ENCODE measurements at regions not wholly inside any gene's neighbourhood (a gene's known extent, or its start where the extent isn't known, plus 50 kb on each side); places are given as distances from the start of the nearest gene placed in this dataset.

DNA sequence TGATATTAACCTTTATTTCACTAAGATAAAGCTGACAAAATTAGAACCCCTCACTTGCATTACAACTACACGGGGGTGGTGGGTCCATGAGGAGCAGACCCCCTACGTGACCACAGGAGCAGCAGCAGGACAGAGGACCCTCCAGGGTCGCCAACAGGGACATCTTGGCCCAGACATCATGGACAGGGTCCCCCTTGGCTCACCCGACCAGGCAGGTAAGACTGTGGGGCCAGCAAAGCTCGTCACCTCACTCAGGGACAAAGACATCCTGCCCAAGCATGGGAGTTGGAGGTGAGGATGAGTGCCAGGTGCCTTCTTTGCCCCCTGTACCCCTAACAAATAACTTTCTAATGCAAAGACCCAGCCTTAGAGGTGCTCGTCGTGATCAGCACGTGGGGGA, 111.3 kb upstream of the RAB6C start:
- BruUV-seq (replicated peaks) = no TSS peak
- Histone ChIP-seq H3F3A (ENCODE audit: low read length, unreplicated experiment) (no peaks in the 10 kb centered on the region), H3K9me3 (ENCODE audit: low read length) (no peaks in the 10 kb centered on the region), H3K27ac (ENCODE audit: low read length) (no peak overlapping the region), H3K79me2 (ENCODE audit: low read length) (no peaks in the 10 kb centered on the region), H3K9ac (ENCODE audit: low read length) (no peak overlapping the region), H3K36me3 (ENCODE audit: low read depth, low read length) (no peaks in the 10 kb centered on the region), H3K4me3 (ENCODE audit: low read length) (no peak overlapping the region), H3K4me2 (ENCODE audit: low read length) (no peak overlapping the region), H3K4me1 (ENCODE audit: insufficient read depth, low read length) (no peaks in the 10 kb centered on the region), H3K27me3 (ENCODE audit: low read length) (0 out of 2 replicates have a peak, but pooled peaks cover 8% of the 10 kb centered on the region), H2AFZ (ENCODE audit: low read length) (no peak overlapping the region), H4K20me1 (ENCODE audit: low read length) (no peaks in the 10 kb centered on the region), H3K9me2 (replicated peaks; ENCODE audit: low read length) (no peaks in the 10 kb centered on the region)
- CTCF ChIA-PET = no interaction called here
- intact Hi-C loops (cut with micrococcal nuclease) = no loop called here
- TF ChIP-seq EZH2 (IDR thresholded peaks at IDR 0.05; ENCODE audit: low read length, unreplicated experiment) = no peak
- TF ChIP-seq EZH2phosphoT487 (IDR thresholded peaks at IDR 0.05; ENCODE audit: borderline replicate concordance, low read length) = no peak
- TF ChIP-seq, protein P1, sequence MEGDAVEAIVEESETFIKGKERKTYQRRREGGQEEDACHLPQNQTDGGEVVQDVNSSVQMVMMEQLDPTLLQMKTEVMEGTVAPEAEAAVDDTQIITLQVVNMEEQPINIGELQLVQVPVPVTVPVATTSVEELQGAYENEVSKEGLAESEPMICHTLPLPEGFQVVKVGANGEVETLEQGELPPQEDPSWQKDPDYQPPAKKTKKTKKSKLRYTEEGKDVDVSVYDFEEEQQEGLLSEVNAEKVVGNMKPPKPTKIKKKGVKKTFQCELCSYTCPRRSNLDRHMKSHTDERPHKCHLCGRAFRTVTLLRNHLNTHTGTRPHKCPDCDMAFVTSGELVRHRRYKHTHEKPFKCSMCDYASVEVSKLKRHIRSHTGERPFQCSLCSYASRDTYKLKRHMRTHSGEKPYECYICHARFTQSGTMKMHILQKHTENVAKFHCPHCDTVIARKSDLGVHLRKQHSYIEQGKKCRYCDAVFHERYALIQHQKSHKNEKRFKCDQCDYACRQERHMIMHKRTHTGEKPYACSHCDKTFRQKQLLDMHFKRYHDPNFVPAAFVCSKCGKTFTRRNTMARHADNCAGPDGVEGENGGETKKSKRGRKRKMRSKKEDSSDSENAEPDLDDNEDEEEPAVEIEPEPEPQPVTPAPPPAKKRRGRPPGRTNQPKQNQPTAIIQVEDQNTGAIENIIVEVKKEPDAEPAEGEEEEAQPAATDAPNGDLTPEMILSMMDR (conservative IDR thresholded peaks at IDR 0.05; ENCODE audit: low read depth, low read length) = no peak
- no peak for DNase-seq
- no peak for ATAC-seq
- POLR2A ChIA-PET (ENCODE audit: unreplicated experiment) = no interaction called here

DNA sequence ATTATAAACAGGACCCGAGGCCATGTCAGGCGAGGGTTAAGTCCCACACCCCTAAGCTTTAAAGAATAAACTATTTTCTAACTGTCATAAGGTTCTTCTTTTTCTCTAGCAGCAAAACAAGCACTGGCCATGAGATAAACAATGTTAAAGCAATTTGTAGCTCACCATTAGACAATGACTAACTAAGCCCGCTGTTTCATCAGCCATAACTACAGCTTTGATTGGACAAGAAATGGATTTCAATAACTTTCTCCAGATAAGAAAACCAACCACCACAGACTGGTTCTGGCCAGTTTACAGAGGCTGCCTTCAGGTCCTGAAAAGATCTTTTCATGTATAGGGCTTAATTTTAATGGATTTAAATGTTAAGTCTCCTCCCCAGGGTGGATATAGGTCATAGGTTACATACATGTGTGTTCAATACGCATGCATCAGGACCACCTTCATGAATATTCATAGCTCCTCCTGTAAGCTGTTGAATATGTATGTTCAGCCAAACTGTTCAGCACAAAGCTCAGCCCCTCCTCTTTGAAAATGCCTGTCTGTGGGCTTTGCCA, 108.7 kb upstream of the RAB6C start:
- BruUV-seq (replicated peaks) = no TSS peak

DNA sequence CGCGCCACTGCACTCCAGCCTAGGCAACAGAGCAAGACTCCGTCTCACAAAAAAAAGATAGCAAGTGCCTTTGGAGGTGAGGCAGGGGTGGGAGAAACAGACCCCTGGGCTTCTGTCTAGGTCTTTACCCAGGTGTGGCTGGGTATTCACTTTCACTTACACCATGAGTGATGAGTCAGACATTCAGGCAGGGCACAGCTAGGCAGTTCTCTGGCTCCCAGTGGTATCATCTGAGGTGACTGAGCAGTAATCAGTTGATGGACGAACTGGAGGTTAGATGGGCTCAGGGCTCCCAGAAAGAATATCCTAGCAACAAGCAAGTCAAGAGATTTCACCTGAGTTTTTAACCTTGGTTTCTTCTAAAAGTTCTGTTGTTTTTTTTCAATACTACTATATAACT, 107.0 kb upstream of the RAB6C start:
- intact Hi-C loops (cut with micrococcal nuclease) = no loop called here
- ChIA-PET POLR2A (ENCODE audit: unreplicated experiment) (no interaction called here), CTCF (no interaction called here)
- no peaks in the 10 kb centered on the region for H3K4me1 ChIP-seq (ENCODE audit: insufficient read depth, low read length)
- H3K9ac ChIP-seq (ENCODE audit: low read length) = no peak overlapping the region
- TF ChIP-seq, protein P1 (conservative IDR thresholded peaks at IDR 0.05; ENCODE audit: low read depth, low read length) = no peak
- H3K27me3 ChIP-seq (ENCODE audit: low read length) = peaks cover 17% of the 10 kb centered on the region
- H3K36me3 ChIP-seq (ENCODE audit: low read depth, low read length) = no peaks in the 10 kb centered on the region
- no peak overlapping the region for H3K4me3 ChIP-seq (ENCODE audit: low read length)
- no peaks in the 10 kb centered on the region for H3K9me3 ChIP-seq (ENCODE audit: low read length)
- ATAC-seq = no peak
- no peaks in the 10 kb centered on the region for H3F3A ChIP-seq (ENCODE audit: low read length, unreplicated experiment)
- H4K20me1 ChIP-seq (ENCODE audit: low read length) = no peaks in the 10 kb centered on the region
- no peak overlapping the region for H3K4me2 ChIP-seq (ENCODE audit: low read length)
- H3K27ac ChIP-seq (ENCODE audit: low read length) = no peak overlapping the region
- no peak for DNase-seq
- H2AFZ ChIP-seq (ENCODE audit: low read length) = no peak overlapping the region
- BruUV-seq (replicated peaks) = no TSS peak
- H3K9me2 ChIP-seq (replicated peaks; ENCODE audit: low read length) = no peaks in the 10 kb centered on the region
- H3K79me2 ChIP-seq (ENCODE audit: low read length) = no peaks in the 10 kb centered on the region

More for the DNA sequence above, 108.7 kb upstream of the RAB6C start:
- Histone ChIP-seq H3K27me3 (ENCODE audit: low read length) (0 out of 2 replicates have a peak, but pooled peaks cover 8% of the 10 kb centered on the region), H3K79me2 (ENCODE audit: low read length) (no peaks in the 10 kb centered on the region), H3K4me2 (ENCODE audit: low read length) (no peak overlapping the region), H3F3A (ENCODE audit: low read length, unreplicated experiment) (no peaks in the 10 kb centered on the region), H4K20me1 (ENCODE audit: low read length) (no peaks in the 10 kb centered on the region), H3K4me1 (ENCODE audit: insufficient read depth, low read length) (no peaks in the 10 kb centered on the region), H3K36me3 (ENCODE audit: low read depth, low read length) (no peaks in the 10 kb centered on the region), H3K9me3 (ENCODE audit: low read length) (no peaks in the 10 kb centered on the region), H2AFZ (ENCODE audit: low read length) (no peak overlapping the region), H3K27ac (ENCODE audit: low read length) (no peak overlapping the region), H3K9me2 (replicated peaks; ENCODE audit: low read length) (no peaks in the 10 kb centered on the region), H3K4me3 (ENCODE audit: low read length) (no peak overlapping the region), H3K9ac (ENCODE audit: low read length) (no peak overlapping the region)
- POLR2A ChIA-PET (ENCODE audit: unreplicated experiment) = no interaction called here
- no peak for ATAC-seq
- TF ChIP-seq EZH2 (IDR thresholded peaks at IDR 0.05; ENCODE audit: low read length, unreplicated experiment) (no peak), EZH2phosphoT487 (IDR thresholded peaks at IDR 0.05; ENCODE audit: borderline replicate concordance, low read length) (no peak)
- TF ChIP-seq, protein P1 (conservative IDR thresholded peaks at IDR 0.05; ENCODE audit: low read depth, low read length) = no peak
- no peak for DNase-seq
- intact Hi-C loops (cut with micrococcal nuclease) = no loop called here
- CTCF ChIA-PET = no interaction called here
